A673 (cell line): ENCODE measurements at regions not wholly inside any gene's neighbourhood (a gene's known extent, or its start where the extent isn't known, plus 50 kb on each side); places are given as distances from the start of the nearest gene placed in this dataset.

Experiments used
- EZH2 ChIP-seq: fragments of 200-600 bp; sonication (generic); IDR thresholded peaks from 2 replicates; pipeline ENCODE4 v1.6.1; 2017; ENCODE audit warnings: borderline replicate concordance, low read depth, mild to moderate bottlenecking, mixed read lengths, antibody characterized with exemption, low read length; ENCODE audit not compliant: poor library complexity, severe bottlenecking
- TF ChIP-seq, protein P1 (sequence below): fragments of 300-800, 200-600 bp; sonication (generic); conservative IDR thresholded peaks from 2 replicates; pipeline ENCODE4 v1.5.1; 2017; ENCODE audit warnings: low read depth, mild to moderate bottlenecking, antibody characterized with exemption, low read length, moderate library complexity, mixed read lengths

- TF ChIP-seq, protein P1, sequence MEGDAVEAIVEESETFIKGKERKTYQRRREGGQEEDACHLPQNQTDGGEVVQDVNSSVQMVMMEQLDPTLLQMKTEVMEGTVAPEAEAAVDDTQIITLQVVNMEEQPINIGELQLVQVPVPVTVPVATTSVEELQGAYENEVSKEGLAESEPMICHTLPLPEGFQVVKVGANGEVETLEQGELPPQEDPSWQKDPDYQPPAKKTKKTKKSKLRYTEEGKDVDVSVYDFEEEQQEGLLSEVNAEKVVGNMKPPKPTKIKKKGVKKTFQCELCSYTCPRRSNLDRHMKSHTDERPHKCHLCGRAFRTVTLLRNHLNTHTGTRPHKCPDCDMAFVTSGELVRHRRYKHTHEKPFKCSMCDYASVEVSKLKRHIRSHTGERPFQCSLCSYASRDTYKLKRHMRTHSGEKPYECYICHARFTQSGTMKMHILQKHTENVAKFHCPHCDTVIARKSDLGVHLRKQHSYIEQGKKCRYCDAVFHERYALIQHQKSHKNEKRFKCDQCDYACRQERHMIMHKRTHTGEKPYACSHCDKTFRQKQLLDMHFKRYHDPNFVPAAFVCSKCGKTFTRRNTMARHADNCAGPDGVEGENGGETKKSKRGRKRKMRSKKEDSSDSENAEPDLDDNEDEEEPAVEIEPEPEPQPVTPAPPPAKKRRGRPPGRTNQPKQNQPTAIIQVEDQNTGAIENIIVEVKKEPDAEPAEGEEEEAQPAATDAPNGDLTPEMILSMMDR = no peak
- TF ChIP-seq EZH2 = no peak
These were observed 151.5 kb upstream of the ERCC4 start for GRCh38 chr16:13768471-13768870.
